ENCODE measurements at regions not wholly inside any gene's neighbourhood (a gene's known extent, or its start where the extent isn't known, plus 50 kb on each side); places are given as distances from the start of the nearest gene placed in this dataset.
A peak's percentile ranks its signal among the peaks of the same experiment; 100 is the strongest.

GRCh38 chr2:47300081-47300480 lies 69.0 kb upstream of the EPCAM start:
- no peaks in the 10 kb centered on the region for H3K27me3 ChIP-seq
- H3K27ac ChIP-seq = peak overlapping the region; percentile 8
- no peaks in the 10 kb centered on the region for H3K9me3 ChIP-seq
- intact Hi-C loops (cut with DNase I) = no loop called here
- DNase-seq (no peak), ATAC-seq (no peak)
- TF ChIP-seq, protein P1, sequence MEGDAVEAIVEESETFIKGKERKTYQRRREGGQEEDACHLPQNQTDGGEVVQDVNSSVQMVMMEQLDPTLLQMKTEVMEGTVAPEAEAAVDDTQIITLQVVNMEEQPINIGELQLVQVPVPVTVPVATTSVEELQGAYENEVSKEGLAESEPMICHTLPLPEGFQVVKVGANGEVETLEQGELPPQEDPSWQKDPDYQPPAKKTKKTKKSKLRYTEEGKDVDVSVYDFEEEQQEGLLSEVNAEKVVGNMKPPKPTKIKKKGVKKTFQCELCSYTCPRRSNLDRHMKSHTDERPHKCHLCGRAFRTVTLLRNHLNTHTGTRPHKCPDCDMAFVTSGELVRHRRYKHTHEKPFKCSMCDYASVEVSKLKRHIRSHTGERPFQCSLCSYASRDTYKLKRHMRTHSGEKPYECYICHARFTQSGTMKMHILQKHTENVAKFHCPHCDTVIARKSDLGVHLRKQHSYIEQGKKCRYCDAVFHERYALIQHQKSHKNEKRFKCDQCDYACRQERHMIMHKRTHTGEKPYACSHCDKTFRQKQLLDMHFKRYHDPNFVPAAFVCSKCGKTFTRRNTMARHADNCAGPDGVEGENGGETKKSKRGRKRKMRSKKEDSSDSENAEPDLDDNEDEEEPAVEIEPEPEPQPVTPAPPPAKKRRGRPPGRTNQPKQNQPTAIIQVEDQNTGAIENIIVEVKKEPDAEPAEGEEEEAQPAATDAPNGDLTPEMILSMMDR (IDR thresholded peaks at IDR 0.05) = no peak
- H3K4me3 ChIP-seq = no peak overlapping the region
- no peaks in the 10 kb centered on the region for H3K36me3 ChIP-seq
- H3K4me1 ChIP-seq = peaks cover 8% of the 10 kb centered on the region

DNA sequence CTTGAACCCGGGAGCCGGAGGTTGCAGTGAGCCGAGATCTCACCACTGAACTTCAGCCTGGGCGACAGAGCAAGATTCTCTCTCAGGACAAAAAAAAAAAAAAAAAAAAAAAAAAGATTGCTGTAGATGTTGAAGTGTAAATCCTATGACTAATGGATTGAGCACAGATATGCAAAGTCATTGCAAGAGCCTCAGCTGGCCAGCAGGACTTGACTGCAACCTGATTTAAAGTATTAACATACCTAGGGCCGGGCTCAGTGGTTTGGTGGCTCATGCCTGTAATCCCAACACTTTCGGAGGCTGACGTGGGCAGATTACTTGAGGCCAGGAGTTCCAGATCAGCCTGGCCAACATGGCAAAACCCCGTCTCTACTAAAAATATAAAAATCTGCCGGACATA lies 69.6 kb upstream of the EPCAM start:
- Histone ChIP-seq H3K4me1 (peaks cover 8% of the 10 kb centered on the region), H3K36me3 (no peaks in the 10 kb centered on the region), H3K27ac (no peak overlapping the region), H3K4me3 (no peak overlapping the region), H3K27me3 (no peaks in the 10 kb centered on the region), H3K9me3 (no peaks in the 10 kb centered on the region)
- DNase-seq (no peak), ATAC-seq (peak; percentile 56)
- TF ChIP-seq, protein P1 (IDR thresholded peaks at IDR 0.05) = no peak
- intact Hi-C loops (cut with DNase I) = no loop called here

GRCh38 chr2:47298771-47299170 lies 70.3 kb upstream of the EPCAM start:
- Histone ChIP-seq H3K27ac (no peak overlapping the region), H3K27me3 (no peaks in the 10 kb centered on the region), H3K4me1 (peaks cover 8% of the 10 kb centered on the region), H3K36me3 (no peaks in the 10 kb centered on the region), H3K9me3 (no peaks in the 10 kb centered on the region), H3K4me3 (no peak overlapping the region)
- intact Hi-C loops (cut with DNase I) = no loop called here
- DNase-seq (no peak), ATAC-seq (no peak)
- TF ChIP-seq, protein P1 (IDR thresholded peaks at IDR 0.05) = no peak

DNA sequence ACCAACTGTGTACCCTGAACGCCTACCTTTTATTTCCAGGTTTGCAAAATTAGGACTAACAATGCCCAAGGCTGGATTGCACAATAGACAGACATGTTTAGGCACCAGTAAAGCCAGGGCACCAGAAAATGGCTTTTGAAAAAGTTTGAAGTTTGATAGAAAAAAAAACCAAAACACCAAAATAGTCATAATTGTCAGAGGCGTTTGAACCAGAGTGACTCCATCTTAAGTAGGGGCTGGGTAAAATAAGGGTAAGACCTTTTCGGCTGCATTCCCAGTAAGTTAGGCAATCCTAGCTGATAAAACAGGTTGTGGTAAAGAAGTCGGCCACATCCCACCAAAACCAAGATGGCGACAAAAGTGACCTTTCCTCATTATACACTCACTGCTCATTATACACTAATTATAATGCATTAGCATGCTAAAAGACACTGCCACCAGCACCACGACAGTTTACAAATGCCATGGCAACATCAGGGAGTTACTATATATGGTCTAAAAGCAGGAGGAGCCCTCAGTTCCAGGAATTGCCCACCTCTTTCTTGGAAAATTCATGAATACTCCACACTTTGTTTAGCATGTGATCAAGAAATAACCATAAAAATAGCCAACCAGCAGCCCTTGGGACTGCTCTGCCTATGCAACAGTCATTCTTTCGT lies 71.2 kb upstream of the EPCAM start:
- H3K4me3 ChIP-seq = no peak overlapping the region
- H3K27me3 ChIP-seq = no peaks in the 10 kb centered on the region
- no peaks in the 10 kb centered on the region for H3K9me3 ChIP-seq
- TF ChIP-seq, protein P1 (IDR thresholded peaks at IDR 0.05) = no peak
- intact Hi-C loops (cut with DNase I) = no loop called here
- H3K4me1 ChIP-seq = peaks cover 8% of the 10 kb centered on the region
- ATAC-seq (no peak), DNase-seq (no peak)
- H3K27ac ChIP-seq = no peak overlapping the region
- H3K36me3 ChIP-seq = no peaks in the 10 kb centered on the region

- no peaks in the 10 kb centered on the region for H3K36me3 ChIP-seq
- H3K27me3 ChIP-seq = no peaks in the 10 kb centered on the region
- H3K9me3 ChIP-seq = no peaks in the 10 kb centered on the region
- intact Hi-C loops (cut with DNase I) = no loop called here
- TF ChIP-seq, protein P1 (IDR thresholded peaks at IDR 0.05) = no peak
- peaks cover 8% of the 10 kb centered on the region for H3K4me1 ChIP-seq
- H3K4me3 ChIP-seq = no peak overlapping the region
- H3K27ac ChIP-seq = no peak overlapping the region
- DNase-seq (no peak), ATAC-seq (no peak)
Measured at GRCh38 chr2:47295981-47296635, 73.0 kb upstream of the EPCAM start.
